ENCODE measurements at regions not wholly inside any gene's neighbourhood (a gene's known extent, or its start where the extent isn't known, plus 50 kb on each side); places are given as distances from the start of the nearest gene placed in this dataset.

GRCh38 chr9:11064909-11065308 is 452.1 kb upstream of the PTPRD start:
- TF ChIP-seq CTCF (IDR thresholded peaks at IDR 0.05) (no peak), POLR2A (IDR thresholded peaks at IDR 0.05) (no peak)
- no peaks in the 10 kb centered on the region for H3K4me1 ChIP-seq

GRCh38 chr9:11072176-11072575 is 459.4 kb upstream of the PTPRD start:
- H3K27ac ChIP-seq: no peak overlapping the region
- intact Hi-C loops (cut with DNase I): no loop called here
- ATAC-seq: no peak
- H3K27me3 ChIP-seq: no peaks in the 10 kb centered on the region
- no peak overlapping the region for H3K4me3 ChIP-seq
- H3K9me3 ChIP-seq: no peaks in the 10 kb centered on the region
- TF ChIP-seq CTCF (IDR thresholded peaks at IDR 0.05): no peak
- no peak for TF ChIP-seq POLR2A (IDR thresholded peaks at IDR 0.05)
- no peaks in the 10 kb centered on the region for H3K4me1 ChIP-seq
- WGBS, 2 donors: 0 to 8% methylated on average over 1 of the region's 1 CpG
- H3K36me3 ChIP-seq (replicated peaks in 1 of 2; ENCODE audit: insufficient read depth in 1 of 2, low read depth in 2 of 2): no peaks in the 10 kb centered on the region
- DNase-seq: no peak

More at GRCh38 chr9:11064909-11065308, 452.1 kb upstream of the PTPRD start:
- WGBS, 2 donors: 83 to 89% methylated on average over 9 of the region's 9 CpGs
- intact Hi-C loops (cut with DNase I): no loop called here
- no peaks in the 10 kb centered on the region for H3K9me3 ChIP-seq
- H3K27me3 ChIP-seq: no peaks in the 10 kb centered on the region
- no peak for DNase-seq
- H3K4me3 ChIP-seq: no peak overlapping the region
- no peaks in the 10 kb centered on the region for H3K36me3 ChIP-seq (replicated peaks in 1 of 2; ENCODE audit: insufficient read depth in 1 of 2, low read depth in 2 of 2)
- no peak for ATAC-seq
- no peak overlapping the region for H3K27ac ChIP-seq

GRCh38 chr9:11086561-11086960 is 473.8 kb upstream of the PTPRD start:
- no peaks in the 10 kb centered on the region for H3K27me3 ChIP-seq
- 83 to 86% methylated on average over 2 of the region's 2 CpGs for WGBS, 2 donors
- ATAC-seq (no peak), DNase-seq (no peak)
- H3K4me3 ChIP-seq: no peak overlapping the region
- peaks cover 11% of the 10 kb centered on the region for H3K4me1 ChIP-seq
- TF ChIP-seq CTCF (IDR thresholded peaks at IDR 0.05): no peak
- no peak for TF ChIP-seq POLR2A (IDR thresholded peaks at IDR 0.05)
- H3K36me3 ChIP-seq (replicated peaks in 1 of 2; ENCODE audit: insufficient read depth in 1 of 2, low read depth in 2 of 2): no peaks in the 10 kb centered on the region
- intact Hi-C loops (cut with DNase I): no loop called here
- no peaks in the 10 kb centered on the region for H3K9me3 ChIP-seq
- H3K27ac ChIP-seq: no peak overlapping the region

GRCh38 chr9:11088821-11089374 is 476.1 kb upstream of the PTPRD start:
- Histone ChIP-seq H3K4me3 (no peak overlapping the region), H3K9me3 (no peaks in the 10 kb centered on the region), H3K27ac (no peak overlapping the region), H3K36me3 (replicated peaks in 1 of 2; ENCODE audit: insufficient read depth in 1 of 2, low read depth in 2 of 2) (no peaks in the 10 kb centered on the region), H3K4me1 (peaks cover 8% of the 10 kb centered on the region), H3K27me3 (no peaks in the 10 kb centered on the region)
- 50 to 59% methylated on average over 1 of the region's 1 CpG for WGBS, 2 donors
- DNase-seq: no peak
- TF ChIP-seq POLR2A (IDR thresholded peaks at IDR 0.05) (no peak), CTCF (IDR thresholded peaks at IDR 0.05) (no peak)
- no peak for ATAC-seq
- intact Hi-C loops (cut with DNase I): no loop called here

GRCh38 chr9:11092974-11093373 is 480.2 kb upstream of the PTPRD start:
- TF ChIP-seq POLR2A (IDR thresholded peaks at IDR 0.05): no peak
- ATAC-seq (no peak), DNase-seq (no peak)
- 29 to 34% methylated on average over 1 of the region's 1 CpG for WGBS, 2 donors
- Histone ChIP-seq H3K27ac (no peak overlapping the region), H3K9me3 (no peaks in the 10 kb centered on the region), H3K4me3 (no peak overlapping the region), H3K27me3 (no peaks in the 10 kb centered on the region), H3K4me1 (no peaks in the 10 kb centered on the region), H3K36me3 (replicated peaks in 1 of 2; ENCODE audit: insufficient read depth in 1 of 2, low read depth in 2 of 2) (no peaks in the 10 kb centered on the region)
- intact Hi-C loops (cut with DNase I): no loop called here

All from body of pancreas (tissue), 4 donors.